SK-N-SH (cell line): ENCODE measurements at regions not wholly inside any gene's neighbourhood (a gene's known extent, or its start where the extent isn't known, plus 50 kb on each side); places are given as distances from the start of the nearest gene placed in this dataset.

Experiments
- CTCF ChIA-PET: fragments of 300-600, 350-600 bp; formaldehyde crosslinking; extraction: SDS; loops from one replicate; lab custom pipeline; 2021; lab: Yijun Ruan, JAX
- POLR2A ChIA-PET: fragments of 350-600 bp; sonication (Branson Sonifier 250); formaldehyde crosslinking; extraction: SDS; loops from one replicate; lab custom pipeline; 2020; ENCODE audit warnings: antibody characterized with exemption, inconsistent platforms; lab: Yijun Ruan, JAX
- DNase-seq: peaks from one replicate; pipeline ENCODE4 v3.0.0; 2012
- H2AFZ ChIP-seq: fragments of 200-600 bp; sonication (generic); 2 replicates; pipeline ENCODE4 v1.8.1; 2016; ENCODE audit warnings: antibody characterized with exemption, mild to moderate bottlenecking, low read depth
- H3F3A ChIP-seq: fragments of 200-600 bp; sonication (generic); replicated peaks from 2 replicates; pipeline ENCODE3; 2016; ENCODE audit warnings: antibody characterized with exemption, mild to moderate bottlenecking; ENCODE audit not compliant: insufficient read depth
- H3K27ac ChIP-seq, 2 experiments: fragments of 200-500 bp in 1 of 2; fragments of 200-600 bp in 1 of 2; sonication (Bioruptor generic) in 1 of 2; sonication (generic), shearing (Covaris generic) in 1 of 2; 2 replicates each; pipeline versions ENCODE4 v1.5.1 to v1.6.1; 2014 to 2016; ENCODE audit warnings: low read depth in 2 of 2, inconsistent platforms in 1 of 2, low read length in 1 of 2, mild to moderate bottlenecking in 1 of 2, mixed read lengths in 1 of 2
- H3K27me3 ChIP-seq: fragments of 200-600 bp; sonication (generic), shearing (Covaris generic); 2 replicates; pipeline ENCODE4 v1.6.1; 2016; ENCODE audit warnings: mixed run types; ENCODE audit not compliant: insufficient read depth
- H3K36me3 ChIP-seq, 2 experiments: fragments of 200-500 bp in 1 of 2; fragments of 200-600 bp in 1 of 2; sonication (Bioruptor generic) in 1 of 2; sonication (generic) in 1 of 2; replicated peaks in 1 of 2; 2 replicates each; pipeline versions ENCODE3 to v1.5.1; 2014 to 2016; ENCODE audit warnings: low read length in 1 of 2, mild to moderate bottlenecking in 1 of 2; ENCODE audit not compliant: insufficient read depth in 2 of 2, control insufficient read depth in 1 of 2
- H3K4me1 ChIP-seq, 2 experiments: fragments of 200-500 bp in 1 of 2; fragments of 200-600 bp in 1 of 2; sonication (Bioruptor generic) in 1 of 2; sonication (generic), shearing (Covaris generic) in 1 of 2; 2 replicates each; pipeline versions ENCODE4 v1.5.1 to v1.6.1; 2014 to 2016; ENCODE audit warnings: low read depth in 1 of 2, low read length in 1 of 2, mixed run types in 1 of 2; ENCODE audit not compliant: insufficient read depth in 2 of 2, control insufficient read depth in 1 of 2
- H3K4me2 ChIP-seq: fragments of 200-600 bp; sonication (generic), shearing (Covaris generic); 2 replicates; pipeline ENCODE4 v1.6.1; 2017; ENCODE audit warnings: mixed run types
- H3K4me3 ChIP-seq, 2 experiments: fragments of 200-500 bp in 1 of 2; fragments of 200-600 bp in 1 of 2; sonication (Bioruptor generic) in 1 of 2; sonication (generic), shearing (Covaris generic) in 1 of 2; 2 replicates each; pipeline versions ENCODE4 v1.5.1 to v1.8.1; 2014 to 2016; ENCODE audit warnings: low read depth in 2 of 2, inconsistent platforms in 1 of 2, low read length in 1 of 2, mild to moderate bottlenecking in 1 of 2, mixed read lengths in 1 of 2, moderate library complexity in 1 of 2
- H3K79me2 ChIP-seq: fragments of 200-600 bp; sonication (generic); 2 replicates; pipeline ENCODE4 v1.8.1; 2017; ENCODE audit warnings: mild to moderate bottlenecking; ENCODE audit not compliant: insufficient read depth
- H3K9ac ChIP-seq: fragments of 200-600 bp; sonication (generic); 2 replicates; pipeline ENCODE4 v1.6.1; 2017; ENCODE audit warnings: mixed run types
- H3K9me2 ChIP-seq: fragments of 200-600 bp; sonication (generic); 2 replicates; pipeline ENCODE4 v1.6.1; 2017; ENCODE audit warnings: mixed run types
- H3K9me3 ChIP-seq: fragments of 200-600 bp; sonication (generic); 2 replicates; pipeline ENCODE4 v1.6.1; 2017; ENCODE audit warnings: mixed run types, mild to moderate bottlenecking, moderate library complexity
- H4K20me1 ChIP-seq: fragments of 200-600 bp; sonication (generic); 2 replicates; pipeline ENCODE4 v1.6.1; 2017; ENCODE audit warnings: mild to moderate bottlenecking, mixed run types; ENCODE audit not compliant: insufficient read depth
- CHD2 ChIP-seq: fragments of 150-350 bp; IDR thresholded peaks from 2 replicates; pipeline ENCODE4 v1.6.1; 2018; ENCODE audit warnings: low read length; ENCODE audit not compliant: partially characterized antibody
- EP300 ChIP-seq, 2 experiments: IDR thresholded peaks; 2 replicates each; pipeline versions ENCODE4 v1.4.0 to v1.6.1; 2012; ENCODE audit warnings: borderline replicate concordance in 1 of 2, low read depth in 1 of 2, low read length in 1 of 2
- FOXJ3 ChIP-seq: sonication (generic); formaldehyde crosslinking; IDR thresholded peaks from 2 replicates; pipeline ENCODE4 v1.5.1; 2020; ENCODE audit warnings: mild to moderate bottlenecking, missing genetic modification reagents
- FOXM1 ChIP-seq: IDR thresholded peaks from 2 replicates; pipeline ENCODE4 v1.4.0; 2012; ENCODE audit warnings: low read depth, mild to moderate bottlenecking
- GABPA ChIP-seq: IDR thresholded peaks from 2 replicates; pipeline ENCODE4 v1.4.0; 2012; ENCODE audit warnings: low read depth, mild to moderate bottlenecking
- IRF3 ChIP-seq: fragments of 150-350 bp; IDR thresholded peaks from 2 replicates; pipeline ENCODE4 v1.6.1; 2016; ENCODE audit warnings: mild to moderate bottlenecking, low read depth, low read length
- JUND ChIP-seq: IDR thresholded peaks from 2 replicates; pipeline ENCODE4 v1.4.0; 2012
- MXI1 ChIP-seq: IDR thresholded peaks from 2 replicates; pipeline ENCODE4 v1.6.1; 2012; ENCODE audit warnings: mild to moderate bottlenecking, low read depth, low read length, improper control_type of control experiment
- NFIC ChIP-seq: IDR thresholded peaks from 2 replicates; pipeline ENCODE4 v1.4.0; 2012; ENCODE audit warnings: borderline replicate concordance
- PBX3 ChIP-seq: IDR thresholded peaks from 2 replicates; pipeline ENCODE4; 2012
- RAD21 ChIP-seq: IDR thresholded peaks from 2 replicates; pipeline ENCODE4 v1.6.1; 2012; ENCODE audit warnings: mild to moderate bottlenecking, low read length
- SIN3A ChIP-seq: IDR thresholded peaks from 2 replicates; pipeline ENCODE4 v1.6.1; 2012; ENCODE audit warnings: low read depth, mild to moderate bottlenecking, low read length, moderate library complexity, borderline replicate concordance
- SMC3 ChIP-seq: IDR thresholded peaks from 2 replicates; pipeline ENCODE4 v1.6.1; 2012; ENCODE audit warnings: low read depth, low read length, improper control_type of control experiment
- TAF1 ChIP-seq: IDR thresholded peaks from 2 replicates; pipeline ENCODE4 v1.6.1; 2012; ENCODE audit warnings: low read depth, mild to moderate bottlenecking, low read length, moderate library complexity, borderline replicate concordance
- USF1 ChIP-seq: IDR thresholded peaks from 2 replicates; pipeline ENCODE4 v1.4.0; 2012; ENCODE audit warnings: low read depth, borderline replicate concordance
- USF2 ChIP-seq: fragments of 150-350 bp; IDR thresholded peaks from 2 replicates; pipeline ENCODE4 v1.6.1; 2017; ENCODE audit warnings: antibody characterized with exemption, low read length, low read depth, borderline replicate concordance
- YY1 ChIP-seq: IDR thresholded peaks from 2 replicates; pipeline ENCODE4 v1.4.0; 2012; ENCODE audit warnings: low read depth, mild to moderate bottlenecking
- WGBS: methylation state at CpG from one replicate; pipeline ENCODE4 v1.1.6; 2017; ENCODE audit warnings: low lambda C conversion rate; 5-methylcytosine and 5-hydroxymethylcytosine counted together
- TF ChIP-seq, protein P1 (sequence below): IDR thresholded peaks from 2 replicates; pipeline ENCODE4 v1.4.0; 2012; ENCODE audit warnings: low read depth
- TF ChIP-seq, protein P2 (sequence below): fragments of 200-600 bp; sonication (generic); IDR thresholded peaks from 2 replicates; pipeline ENCODE4 v1.6.1; 2017; ENCODE audit warnings: antibody characterized with exemption, mild to moderate bottlenecking, moderate library complexity
- TF ChIP-seq, protein P3 (sequence below): IDR thresholded peaks from 2 replicates; pipeline ENCODE4 v1.4.0; 2012; ENCODE audit warnings: low read depth, borderline replicate concordance

- TF ChIP-seq FOXJ3 (CRISPR knock-in tag) (no peak), FOXM1 (no peak), GABPA (no peak), EP300 (IDR thresholded peaks at IDR 0.05; ENCODE audit: borderline replicate concordance in 1 of 2, low read depth in 1 of 2, low read length in 1 of 2) (no peak), MXI1 (no peak), SIN3A (no peak)
- TF ChIP-seq, protein P1, sequence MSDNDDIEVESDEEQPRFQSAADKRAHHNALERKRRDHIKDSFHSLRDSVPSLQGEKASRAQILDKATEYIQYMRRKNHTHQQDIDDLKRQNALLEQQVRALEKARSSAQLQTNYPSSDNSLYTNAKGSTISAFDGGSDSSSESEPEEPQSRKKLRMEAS: no peak
- TF ChIP-seq, protein P2, sequence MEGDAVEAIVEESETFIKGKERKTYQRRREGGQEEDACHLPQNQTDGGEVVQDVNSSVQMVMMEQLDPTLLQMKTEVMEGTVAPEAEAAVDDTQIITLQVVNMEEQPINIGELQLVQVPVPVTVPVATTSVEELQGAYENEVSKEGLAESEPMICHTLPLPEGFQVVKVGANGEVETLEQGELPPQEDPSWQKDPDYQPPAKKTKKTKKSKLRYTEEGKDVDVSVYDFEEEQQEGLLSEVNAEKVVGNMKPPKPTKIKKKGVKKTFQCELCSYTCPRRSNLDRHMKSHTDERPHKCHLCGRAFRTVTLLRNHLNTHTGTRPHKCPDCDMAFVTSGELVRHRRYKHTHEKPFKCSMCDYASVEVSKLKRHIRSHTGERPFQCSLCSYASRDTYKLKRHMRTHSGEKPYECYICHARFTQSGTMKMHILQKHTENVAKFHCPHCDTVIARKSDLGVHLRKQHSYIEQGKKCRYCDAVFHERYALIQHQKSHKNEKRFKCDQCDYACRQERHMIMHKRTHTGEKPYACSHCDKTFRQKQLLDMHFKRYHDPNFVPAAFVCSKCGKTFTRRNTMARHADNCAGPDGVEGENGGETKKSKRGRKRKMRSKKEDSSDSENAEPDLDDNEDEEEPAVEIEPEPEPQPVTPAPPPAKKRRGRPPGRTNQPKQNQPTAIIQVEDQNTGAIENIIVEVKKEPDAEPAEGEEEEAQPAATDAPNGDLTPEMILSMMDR: no peak
- TF ChIP-seq, all 33 proteins: peak for 0
Observed at GRCh38 chr6:134813146-134813545, 136.8 kb downstream of the ALDH8A1 start (continued).

DNA sequence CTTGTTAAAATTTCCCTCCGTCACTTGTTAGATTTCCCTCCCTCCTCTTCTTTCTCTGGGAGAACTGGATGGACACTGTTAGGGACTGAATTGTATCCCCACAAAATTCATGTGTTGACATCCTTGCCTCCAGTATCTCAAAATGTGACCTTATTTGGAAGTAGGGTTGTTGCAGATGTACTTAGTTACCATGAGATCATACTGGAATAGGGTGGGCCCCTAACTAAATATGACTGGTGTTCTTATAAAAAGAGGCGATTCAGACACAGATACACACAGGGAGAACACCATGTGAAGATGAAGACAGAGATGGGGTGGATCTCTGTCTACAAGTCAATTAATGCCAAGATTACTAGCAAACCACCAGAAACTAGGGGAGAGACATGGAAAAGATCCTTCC is 139.5 kb downstream of the ALDH8A1 start:
- no peak for TF ChIP-seq TAF1
- TF ChIP-seq USF1: no peak
- no peak for TF ChIP-seq SIN3A
- no peak for TF ChIP-seq PBX3
- TF ChIP-seq FOXM1: no peak
- TF ChIP-seq, protein P3, sequence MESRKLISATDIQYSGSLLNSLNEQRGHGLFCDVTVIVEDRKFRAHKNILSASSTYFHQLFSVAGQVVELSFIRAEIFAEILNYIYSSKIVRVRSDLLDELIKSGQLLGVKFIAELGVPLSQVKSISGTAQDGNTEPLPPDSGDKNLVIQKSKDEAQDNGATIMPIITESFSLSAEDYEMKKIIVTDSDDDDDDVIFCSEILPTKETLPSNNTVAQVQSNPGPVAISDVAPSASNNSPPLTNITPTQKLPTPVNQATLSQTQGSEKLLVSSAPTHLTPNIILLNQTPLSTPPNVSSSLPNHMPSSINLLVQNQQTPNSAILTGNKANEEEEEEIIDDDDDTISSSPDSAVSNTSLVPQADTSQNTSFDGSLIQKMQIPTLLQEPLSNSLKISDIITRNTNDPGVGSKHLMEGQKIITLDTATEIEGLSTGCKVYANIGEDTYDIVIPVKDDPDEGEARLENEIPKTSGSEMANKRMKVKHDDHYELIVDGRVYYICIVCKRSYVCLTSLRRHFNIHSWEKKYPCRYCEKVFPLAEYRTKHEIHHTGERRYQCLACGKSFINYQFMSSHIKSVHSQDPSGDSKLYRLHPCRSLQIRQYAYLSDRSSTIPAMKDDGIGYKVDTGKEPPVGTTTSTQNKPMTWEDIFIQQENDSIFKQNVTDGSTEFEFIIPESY: no peak
- no peak for TF ChIP-seq NFIC
- no peak for TF ChIP-seq SMC3
- TF ChIP-seq RAD21: no peak
- TF ChIP-seq YY1: no peak
- TF ChIP-seq IRF3: no peak
- TF ChIP-seq USF2: no peak
- TF ChIP-seq JUND: no peak
- no peak for TF ChIP-seq FOXJ3 (CRISPR knock-in tag)
- no peak for TF ChIP-seq CHD2
- peaks cover 0 to 7% of the 10 kb centered on the region in 2 experiments; a peak in 2 of 4 replicates for H3K4me1 ChIP-seq
- no peaks in the 10 kb centered on the region for H3K9me2 ChIP-seq
- H2AFZ ChIP-seq: no peak overlapping the region
- no peaks in the 10 kb centered on the region for H3K36me3 ChIP-seq
- H3K4me2 ChIP-seq: no peak overlapping the region
- no peak overlapping the region for H3K9ac ChIP-seq
- no peaks in the 10 kb centered on the region for H3K9me3 ChIP-seq
- 95% methylated on average over 2 of the region's 2 CpGs for WGBS
- no peaks in the 10 kb centered on the region for H3K27me3 ChIP-seq
- H3K27ac ChIP-seq: no peak overlapping the region
- H3F3A ChIP-seq: peaks cover 3% of the 10 kb centered on the region
- ChIA-PET CTCF (interaction anchor here (0.8 to 4.5 kb wide), 4 partner anchors 9 to 12 kb away, joined by 3 to 25 read pairs (median 4); no protein-coding TSS in a partner anchor), POLR2A (no interaction called here)
- no peaks in the 10 kb centered on the region for H4K20me1 ChIP-seq
- DNase-seq: no peak
- H3K79me2 ChIP-seq: no peaks in the 10 kb centered on the region
- H3K4me3 ChIP-seq: no peak overlapping the region
